Mesenchymal stem cell (in vitro differentiated cells and primary cell): ENCODE measurements at regions not wholly inside any gene's neighbourhood (a gene's known extent, or its start where the extent isn't known, plus 50 kb on each side); places are given as distances from the start of the nearest gene placed in this dataset.

ENCODE experiments used
- DNase-seq: peaks from one replicate; pipeline ENCODE4 v3.0.0-alpha.2; 2013
- H2AFZ ChIP-seq: one replicate; pipeline ENCODE4 v1.6.1; 2013; ENCODE audit warnings: low read depth, mild to moderate bottlenecking, control low read depth, inconsistent platforms, low read length, moderate library complexity
- H2AK5ac ChIP-seq: 2 replicates; pipeline ENCODE4 v1.6.1; 2013; ENCODE audit warnings: low read length, moderate library complexity, mild to moderate bottlenecking, inconsistent platforms; ENCODE audit not compliant: severe bottlenecking
- H2BK120ac ChIP-seq: one replicate; pipeline ENCODE4 v1.6.1; 2013; ENCODE audit warnings: low read depth, mild to moderate bottlenecking, inconsistent platforms, low read length, moderate library complexity
- H2BK12ac ChIP-seq, 2 experiments: one replicate each; pipeline ENCODE4 v1.6.1; 2013; ENCODE audit warnings: inconsistent platforms in 2 of 2, low read length in 2 of 2, mild to moderate bottlenecking in 2 of 2, moderate library complexity in 2 of 2, control low read depth in 1 of 2
- H2BK15ac ChIP-seq: one replicate; pipeline ENCODE4 v1.6.1; 2013; ENCODE audit warnings: mild to moderate bottlenecking, low read depth, inconsistent platforms; ENCODE audit not compliant: poor library complexity, severe bottlenecking
- H2BK5ac ChIP-seq: 2 replicates; pipeline ENCODE4 v1.6.1; 2013; ENCODE audit warnings: low read depth, mild to moderate bottlenecking, low read length, control low read depth, inconsistent platforms; ENCODE audit not compliant: poor library complexity, severe bottlenecking
- H3K14ac ChIP-seq, 2 experiments: one replicate each; pipeline ENCODE4 v1.6.1; 2013; ENCODE audit warnings: inconsistent platforms in 2 of 2, low read length in 2 of 2, control low read depth in 1 of 2, mild to moderate bottlenecking in 1 of 2, moderate library complexity in 1 of 2
- H3K18ac ChIP-seq, 2 experiments: one replicate each; pipeline ENCODE4 v1.6.1; 2013; ENCODE audit warnings: inconsistent platforms in 2 of 2, low read length in 2 of 2, control low read depth in 1 of 2, low read depth in 1 of 2, mild to moderate bottlenecking in 1 of 2
- H3K23ac ChIP-seq, 2 experiments: one replicate each; pipeline ENCODE4 v1.6.1; 2013; ENCODE audit warnings: inconsistent platforms in 2 of 2, low read length in 2 of 2, mild to moderate bottlenecking in 2 of 2, moderate library complexity in 2 of 2, control low read depth in 1 of 2
- H3K27ac ChIP-seq: 2 replicates; pipeline ENCODE4 v1.5.1; 2013; ENCODE audit warnings: mild to moderate bottlenecking, moderate library complexity, low read length, control low read depth, inconsistent platforms; ENCODE audit not compliant: poor library complexity, severe bottlenecking
- H3K27me3 ChIP-seq, 2 experiments: 2 replicates each; pipeline versions ENCODE4 v1.6.1 to v1.7.0; 2013; ENCODE audit warnings: low read length in 2 of 2, mild to moderate bottlenecking in 2 of 2, moderate library complexity in 2 of 2, control low read depth in 1 of 2, inconsistent platforms in 1 of 2; ENCODE audit not compliant: control insufficient read depth in 1 of 2, insufficient read depth in 1 of 2
- H3K36me3 ChIP-seq, 2 experiments: 2 replicates each; pipeline versions ENCODE4 v1.6.1 to v1.7.0; 2013; ENCODE audit warnings: low read length in 2 of 2, control low read depth in 1 of 2, inconsistent platforms in 1 of 2, low read depth in 1 of 2, mild to moderate bottlenecking in 1 of 2; ENCODE audit not compliant: insufficient read depth in 2 of 2, control insufficient read depth in 1 of 2
- H3K4ac ChIP-seq, 2 experiments: one replicate each; pipeline ENCODE4 v1.6.1; 2013; ENCODE audit warnings: inconsistent platforms in 2 of 2, low read length in 2 of 2, mild to moderate bottlenecking in 2 of 2, moderate library complexity in 2 of 2, control low read depth in 1 of 2, low read depth in 1 of 2
- H3K4me1 ChIP-seq: 2 replicates; pipeline ENCODE4 v1.6.1; 2013; ENCODE audit warnings: low read depth, low read length, control low read depth; ENCODE audit not compliant: control insufficient read depth, insufficient read depth
- H3K4me2 ChIP-seq: 2 replicates; pipeline ENCODE4 v1.6.1; 2013; ENCODE audit warnings: low read length, mild to moderate bottlenecking, inconsistent platforms; ENCODE audit not compliant: poor library complexity, severe bottlenecking
- H3K4me3 ChIP-seq, 2 experiments: 2 replicates each; pipeline versions ENCODE4 v1.5.1 to v1.7.0; 2013; ENCODE audit warnings: low read length in 2 of 2, mild to moderate bottlenecking in 2 of 2, control low read depth in 1 of 2, low read depth in 1 of 2; ENCODE audit not compliant: insufficient read depth in 1 of 2
- H3K79me1 ChIP-seq: replicated peaks from 2 replicates; pipeline ENCODE4 v1.6.1; 2013; ENCODE audit warnings: mild to moderate bottlenecking, control low read depth, low read length, inconsistent platforms; ENCODE audit not compliant: poor library complexity, severe bottlenecking
- H3K9ac ChIP-seq: 2 replicates; pipeline ENCODE4 v1.7.0; 2013; ENCODE audit warnings: mild to moderate bottlenecking, low read length, moderate library complexity
- H3K9me3 ChIP-seq: 2 replicates; pipeline ENCODE4 v1.7.0; 2013; ENCODE audit warnings: mild to moderate bottlenecking, low read length; ENCODE audit not compliant: control insufficient read depth
- H4K8ac ChIP-seq: one replicate; pipeline ENCODE4 v1.6.1; 2013; ENCODE audit warnings: inconsistent platforms, mild to moderate bottlenecking, low read length, moderate library complexity
- H4K91ac ChIP-seq: one replicate; pipeline ENCODE4 v1.6.1; 2013; ENCODE audit warnings: mild to moderate bottlenecking, low read length, inconsistent platforms
- WGBS: methylation state at CpG from one replicate; pipeline ENCODE4 v1.1.7; 2013; ENCODE audit warnings: mixed read lengths; 5-methylcytosine and 5-hydroxymethylcytosine counted together

- Histone ChIP-seq H2BK15ac (no peak overlapping the region), H2AFZ (no peak overlapping the region), H3K4me1 (no peaks in the 10 kb centered on the region), H3K4me2 (no peak overlapping the region), H4K91ac (no peak overlapping the region), H3K27me3 (peaks cover 0 to 53% of the 10 kb centered on the region in 2 experiments), H3K23ac (no peak overlapping the region), H2AK5ac (no peak overlapping the region), H3K4me3 (no peak overlapping the region), H3K27ac (no peak overlapping the region), H3K9me3 (no peaks in the 10 kb centered on the region), H3K36me3 (no peaks in the 10 kb centered on the region), H3K14ac (no peak overlapping the region), H3K9ac (no peak overlapping the region), H2BK12ac (no peak overlapping the region), H2BK5ac (no peak overlapping the region), H2BK120ac (no peak overlapping the region), H3K4ac (no peak overlapping the region), H3K79me1 (no peaks in the 10 kb centered on the region), H4K8ac (no peak overlapping the region), H3K18ac (no peak overlapping the region)
- no peak for DNase-seq
- 92% methylated on average over 18 of the region's 19 CpGs for WGBS
Observed at GRCh38 chr2:10221976-10222870, 80.5 kb upstream of the HPCAL1 start.

GRCh38 chr2:10223471-10223870, 79.2 kb upstream of the HPCAL1 start:
- Histone ChIP-seq H3K36me3 (no peaks in the 10 kb centered on the region), H2BK120ac (no peak overlapping the region), H3K4ac (no peak overlapping the region), H2BK12ac (no peak overlapping the region), H3K4me2 (no peak overlapping the region), H3K23ac (no peak overlapping the region), H3K18ac (no peak overlapping the region), H3K9ac (no peak overlapping the region), H4K91ac (no peak overlapping the region), H2BK5ac (no peak overlapping the region), H2BK15ac (no peak overlapping the region), H3K79me1 (no peaks in the 10 kb centered on the region), H3K9me3 (no peaks in the 10 kb centered on the region), H2AFZ (no peak overlapping the region), H3K14ac (no peak overlapping the region), H3K27me3 (peaks cover 0 to 59% of the 10 kb centered on the region in 2 experiments), H3K27ac (no peak overlapping the region), H2AK5ac (no peak overlapping the region), H3K4me1 (peaks cover 1% of the 10 kb centered on the region), H4K8ac (no peak overlapping the region), H3K4me3 (no peak overlapping the region)
- no peak for DNase-seq
- 82% methylated on average over 7 of the region's 9 CpGs for WGBS

GRCh38 chr2:10223932-10224720, 78.6 kb upstream of the HPCAL1 start:
- no peaks in the 10 kb centered on the region for H3K79me1 ChIP-seq
- no peak overlapping the region for H2AFZ ChIP-seq
- no peak overlapping the region for H2BK120ac ChIP-seq
- peaks cover 0 to 62% of the 10 kb centered on the region in 2 experiments for H3K27me3 ChIP-seq
- no peak overlapping the region for H2AK5ac ChIP-seq
- H2BK12ac ChIP-seq: no peak overlapping the region
- no peak overlapping the region for H3K4ac ChIP-seq
- no peak overlapping the region for H3K14ac ChIP-seq
- H4K91ac ChIP-seq: no peak overlapping the region
- no peak overlapping the region for H3K4me3 ChIP-seq
- H3K9me3 ChIP-seq: no peaks in the 10 kb centered on the region
- H3K4me2 ChIP-seq: no peak overlapping the region
- H2BK15ac ChIP-seq: no peak overlapping the region
- H3K27ac ChIP-seq: no peak overlapping the region
- H3K36me3 ChIP-seq: no peaks in the 10 kb centered on the region
- no peak overlapping the region for H4K8ac ChIP-seq
- H2BK5ac ChIP-seq: no peak overlapping the region
- no peak for DNase-seq
- peaks cover 1% of the 10 kb centered on the region for H3K4me1 ChIP-seq
- H3K9ac ChIP-seq: no peak overlapping the region
- WGBS: 87% methylated on average over 16 of the region's 16 CpGs
- no peak overlapping the region for H3K18ac ChIP-seq
- no peak overlapping the region for H3K23ac ChIP-seq

- no peak overlapping the region for H2BK120ac ChIP-seq
- H3K27ac ChIP-seq: no peak overlapping the region
- H3K9me3 ChIP-seq: no peaks in the 10 kb centered on the region
- no peak overlapping the region for H3K4me2 ChIP-seq
- H3K18ac ChIP-seq: no peak overlapping the region
- 90% methylated on average over 7 of the region's 7 CpGs for WGBS
- H2AFZ ChIP-seq: no peak overlapping the region
- no peaks in the 10 kb centered on the region for H3K79me1 ChIP-seq
- no peak overlapping the region for H4K8ac ChIP-seq
- no peak overlapping the region for H3K4ac ChIP-seq
- H2BK5ac ChIP-seq: no peak overlapping the region
- H3K4me3 ChIP-seq: no peak overlapping the region
- H3K9ac ChIP-seq: no peak overlapping the region
- no peak for DNase-seq
- H2BK15ac ChIP-seq: no peak overlapping the region
- no peak overlapping the region for H3K23ac ChIP-seq
- no peaks in the 10 kb centered on the region for H3K36me3 ChIP-seq
- no peak overlapping the region for H4K91ac ChIP-seq
- H3K4me1 ChIP-seq: peaks cover 1% of the 10 kb centered on the region
- H3K14ac ChIP-seq: no peak overlapping the region
- no peak overlapping the region for H2AK5ac ChIP-seq
- no peak overlapping the region for H2BK12ac ChIP-seq
- peaks cover 0 to 67% of the 10 kb centered on the region in 2 experiments for H3K27me3 ChIP-seq
Observed at GRCh38 chr2:10224734-10225133, 78.0 kb upstream of the HPCAL1 start.
